GM12878 (cell line): ENCODE measurements at regions not wholly inside any gene's neighbourhood (a gene's known extent, or its start where the extent isn't known, plus 50 kb on each side); places are given as distances from the start of the nearest gene placed in this dataset.

Experiments used
- BCL11A ChIP-seq: IDR thresholded peaks from 2 replicates; pipeline ENCODE4 v1.6.1; 2011; ENCODE audit warnings: low read depth, low read length
- CBFB ChIP-seq: IDR thresholded peaks from 2 replicates; pipeline ENCODE4 v1.6.1; 2016; ENCODE audit warnings: antibody characterized with exemption, low read depth
- CREM ChIP-seq: IDR thresholded peaks from 2 replicates; pipeline ENCODE4 v1.6.1; 2014; ENCODE audit warnings: antibody characterized with exemption, low read depth
- CTCF ChIP-seq, 3 experiments: IDR thresholded peaks in 2 of 3; conservative IDR thresholded peaks in 1 of 3; 2 replicates each; pipeline ENCODE4 v1.5.1; 2011; ENCODE audit warnings: low read depth in 3 of 3, low read length in 3 of 3, mild to moderate bottlenecking in 3 of 3, control low read depth in 2 of 3, moderate library complexity in 2 of 3, inconsistent platforms in 1 of 3, mixed read lengths in 1 of 3; ENCODE audit not compliant: control insufficient read depth in 2 of 3, insufficient read depth in 1 of 3; ENCODE audit errors: extremely low read depth in 1 of 3
- CUX1 ChIP-seq: IDR thresholded peaks from 2 replicates; pipeline ENCODE4 v1.6.1; 2012; ENCODE audit warnings: improper control_type of control experiment, low read depth, low read length; ENCODE audit not compliant: insufficient replicate concordance
- EP300 ChIP-seq, 2 experiments: fragments of 150-350 bp in 1 of 2; IDR thresholded peaks; 2 replicates each; pipeline ENCODE4 v1.6.1; 2011 to 2012; ENCODE audit warnings: low read depth in 2 of 2, low read length in 2 of 2, borderline replicate concordance in 1 of 2, improper control_type of control experiment in 1 of 2, inconsistent platforms in 1 of 2; ENCODE audit not compliant: control insufficient read depth in 1 of 2
- GATAD2B ChIP-seq: fragments of 450-650 bp; conservative IDR thresholded peaks from 2 replicates; pipeline ENCODE4 v1.6.1; 2017; ENCODE audit warnings: low read depth, mild to moderate bottlenecking, moderate library complexity
- MEF2B ChIP-seq: fragments of 450-650 bp; IDR thresholded peaks from 2 replicates; pipeline ENCODE4 v1.6.1; 2018; ENCODE audit warnings: mild to moderate bottlenecking, moderate library complexity; ENCODE audit not compliant: partially characterized antibody, poor library complexity, severe bottlenecking
- NBN ChIP-seq: fragments of 450-650 bp; IDR thresholded peaks from 2 replicates; pipeline ENCODE4 v1.6.1; 2016
- NFIC ChIP-seq: IDR thresholded peaks from 2 replicates; pipeline ENCODE4 v1.6.1; 2012; ENCODE audit warnings: low read depth, mild to moderate bottlenecking, inconsistent platforms, low read length, moderate library complexity
- PAX5 ChIP-seq: IDR thresholded peaks from 2 replicates; pipeline ENCODE4 v1.6.1; 2011; ENCODE audit warnings: low read depth, low read length, borderline replicate concordance
- POLR2AphosphoS5 ChIP-seq: IDR thresholded peaks from 2 replicates; pipeline ENCODE4 v1.6.1; 2011; ENCODE audit warnings: mild to moderate bottlenecking, low read length, inconsistent platforms
- POU2F2 ChIP-seq: IDR thresholded peaks from 3 replicates; pipeline ENCODE4 v1.6.1; 2011; ENCODE audit warnings: low read depth, mild to moderate bottlenecking, low read length, borderline replicate concordance
- RAD21 ChIP-seq: IDR thresholded peaks from 2 replicates; pipeline ENCODE4 v1.6.1; 2011; ENCODE audit warnings: mild to moderate bottlenecking, low read depth, low read length, moderate library complexity; ENCODE audit not compliant: insufficient read depth
- SPI1 ChIP-seq: IDR thresholded peaks from 2 replicates; pipeline ENCODE4 v1.6.1; 2011; ENCODE audit warnings: low read depth, mild to moderate bottlenecking, low read length, moderate library complexity, borderline replicate concordance; ENCODE audit not compliant: insufficient read depth
- TAF1 ChIP-seq: IDR thresholded peaks from 2 replicates; pipeline ENCODE4 v1.6.1; 2011; ENCODE audit warnings: mild to moderate bottlenecking, low read depth, low read length, borderline replicate concordance
- TCF7 ChIP-seq: IDR thresholded peaks from 2 replicates; pipeline ENCODE4 v1.6.1; 2014; ENCODE audit warnings: antibody characterized with exemption, borderline replicate concordance
- ZBED1 ChIP-seq: IDR thresholded peaks from 2 replicates; pipeline ENCODE4 v1.6.1; 2016; ENCODE audit warnings: borderline replicate concordance
- ZNF207 ChIP-seq: fragments of 450-650 bp; IDR thresholded peaks from 2 replicates; pipeline ENCODE4 v1.6.1; 2014; ENCODE audit warnings: antibody characterized with exemption, mild to moderate bottlenecking, borderline replicate concordance
- ZNF24 ChIP-seq: fragments of 450-650 bp; IDR thresholded peaks from 2 replicates; pipeline ENCODE4 v1.6.1; 2017; ENCODE audit warnings: antibody characterized with exemption, mild to moderate bottlenecking

GRCh38 chr9:1930245-1930736 lies 84.9 kb upstream of the SMARCA2 start (continued):
- TF ChIP-seq CTCF (IDR thresholded peaks at IDR 0.05 in 2 of 3, conservative IDR thresholded peaks at IDR 0.05 in 1 of 3; ENCODE audit: control insufficient read depth in 2 of 3, extremely low read depth in 1 of 3, insufficient read depth in 1 of 3, low read depth in 3 of 3, low read length in 3 of 3) (0 out of 6 replicates have a peak, but pooled peaks of 1 of the 3 experiments have one; percentile 6), CREM (peak; percentile 36; the same call in 1 of the 2 replicates), GATAD2B (peak; percentile 96), TCF7 (0 out of 2 replicates have a peak, but pooled peaks have one; percentile 24), ZNF207 (0 out of 2 replicates have a peak, but pooled peaks have one; percentile 5), SPI1 (peak; percentile 40; the same call in 1 of the 2 replicates), ZNF24 (0 out of 2 replicates have a peak, but pooled peaks have one; percentile 5), POLR2AphosphoS5 (peak; percentile 83), CBFB (peak; percentile 84), PAX5 (peak; percentile 67; the same call in 1 of the 2 replicates), CUX1 (peak; percentile 15), ZBED1 (0 out of 2 replicates have a peak, but pooled peaks have one; percentile 48), POU2F2 (peak; percentile 58; the same call in 1 of the 3 replicates), BCL11A (peak; percentile 57; the same call in 1 of the 2 replicates), TAF1 (peak; percentile 41; the same call in 1 of the 2 replicates), NBN (peak; percentile 91), EP300 (IDR thresholded peaks at IDR 0.05; ENCODE audit: borderline replicate concordance in 1 of 2, control insufficient read depth in 1 of 2, low read depth in 2 of 2, low read length in 2 of 2) (peak in 1 of 2 experiments; percentile 68; a peak in 1 of 4 replicates), NFIC (peak; percentile 57), RAD21 (peak; percentile 44), MEF2B (peak; percentile 96)
